Hepatocyte (in vitro differentiated cells): ENCODE measurements at regions not wholly inside any gene's neighbourhood (a gene's known extent, or its start where the extent isn't known, plus 50 kb on each side); places are given as distances from the start of the nearest gene placed in this dataset.

ENCODE experiments used
- DNase-seq: peaks from one replicate; pipeline ENCODE4 v3.0.0-alpha.2; 2016; ENCODE audit warnings: low spot score
- H2AFZ ChIP-seq: fragments of 200-600 bp; sonication (generic); 2 replicates; pipeline ENCODE4 v1.6.0; 2016; ENCODE audit warnings: antibody characterized with exemption, mild to moderate bottlenecking
- H3K27ac ChIP-seq: fragments of 200-600 bp; sonication (generic); 2 replicates; pipeline ENCODE4 v1.5.1; 2016; ENCODE audit warnings: mild to moderate bottlenecking
- H3K27me3 ChIP-seq: fragments of 200-600 bp; sonication (generic); 2 replicates; pipeline ENCODE4 v1.6.1; 2016
- H3K36me3 ChIP-seq: fragments of 200-600 bp; sonication (generic); replicated peaks from 2 replicates; pipeline ENCODE4 v1.5.1; 2016; ENCODE audit warnings: low read depth; ENCODE audit not compliant: insufficient read depth
- H3K4me1 ChIP-seq: fragments of 200-600 bp; sonication (generic); 2 replicates; pipeline ENCODE4 v1.5.1; 2016; ENCODE audit warnings: mild to moderate bottlenecking, moderate library complexity; ENCODE audit not compliant: insufficient read depth
- H3K4me2 ChIP-seq: fragments of 200-600 bp; sonication (generic); 2 replicates; pipeline ENCODE4 v1.6.0; 2016
- H3K4me3 ChIP-seq: fragments of 200-600 bp; sonication (generic); 2 replicates; pipeline ENCODE4 v1.5.1; 2016; ENCODE audit warnings: mild to moderate bottlenecking
- H3K79me2 ChIP-seq: fragments of 200-600 bp; sonication (generic); 2 replicates; pipeline ENCODE4 v1.6.0; 2017; ENCODE audit warnings: mild to moderate bottlenecking
- H3K9me2 ChIP-seq: fragments of 200-600 bp; sonication (generic); replicated peaks from 2 replicates; pipeline ENCODE4 v1.6.0; 2017; ENCODE audit warnings: mild to moderate bottlenecking; ENCODE audit not compliant: insufficient read depth
- H3K9me3 ChIP-seq: fragments of 200-600 bp; sonication (generic); 2 replicates; pipeline ENCODE4 v1.5.1; 2016; ENCODE audit warnings: low read depth, mild to moderate bottlenecking
- H4K20me1 ChIP-seq: fragments of 200-600 bp; sonication (generic); 2 replicates; pipeline ENCODE4 v1.6.0; 2016; ENCODE audit warnings: mild to moderate bottlenecking; ENCODE audit not compliant: insufficient read depth, poor library complexity, severe bottlenecking
- CTCF ChIP-seq: fragments of 200-600 bp; sonication (generic); IDR thresholded peaks from 2 replicates; pipeline ENCODE4 v1.5.1; 2016; ENCODE audit warnings: antibody characterized with exemption, mild to moderate bottlenecking; ENCODE audit not compliant: poor library complexity
- EZH2 ChIP-seq: fragments of 200-600 bp; sonication (generic); IDR thresholded peaks from 2 replicates; pipeline ENCODE4 v1.6.1; 2016; ENCODE audit warnings: antibody characterized with exemption, mild to moderate bottlenecking, borderline replicate concordance
- EZH2phosphoT487 ChIP-seq: fragments of 200-600 bp; sonication (generic); IDR thresholded peaks from one replicate; pipeline ENCODE4 v1.6.1; 2018; ENCODE audit warnings: antibody characterized with exemption, mild to moderate bottlenecking, low read depth, moderate library complexity; ENCODE audit not compliant: unreplicated experiment, severe bottlenecking
- WGBS: methylation state at CpG from one replicate; pipeline ENCODE4 v1.1.6; 2016; ENCODE audit warnings: low lambda C conversion rate; ENCODE audit errors: missing lambda C conversion rate; 5-methylcytosine and 5-hydroxymethylcytosine counted together

GRCh38 chr3:132265028-132265427 lies 52.2 kb upstream of the ACP3 start:
- Histone ChIP-seq H3K9me3 (peaks cover 5% of the 10 kb centered on the region), H3K4me1 (no peaks in the 10 kb centered on the region), H3K36me3 (no peaks in the 10 kb centered on the region), H3K4me3 (no peak overlapping the region), H4K20me1 (no peaks in the 10 kb centered on the region), H3K27me3 (no peaks in the 10 kb centered on the region), H3K4me2 (no peak overlapping the region), H2AFZ (no peak overlapping the region), H3K27ac (no peak overlapping the region), H3K9me2 (no peaks in the 10 kb centered on the region), H3K79me2 (no peaks in the 10 kb centered on the region)
- no peak for DNase-seq
- TF ChIP-seq EZH2 (no peak), CTCF (no peak), EZH2phosphoT487 (no peak)

GRCh38 chr3:132265488-132265887 lies 51.7 kb upstream of the ACP3 start:
- TF ChIP-seq EZH2phosphoT487 = no peak
- no peak for TF ChIP-seq EZH2
- no peak for TF ChIP-seq CTCF
- H3K36me3 ChIP-seq = no peaks in the 10 kb centered on the region
- no peaks in the 10 kb centered on the region for H3K9me2 ChIP-seq
- DNase-seq = no peak
- H3K79me2 ChIP-seq = no peaks in the 10 kb centered on the region
- H2AFZ ChIP-seq = no peak overlapping the region
- H3K4me1 ChIP-seq = no peaks in the 10 kb centered on the region
- 97% methylated on average over 3 of the region's 3 CpGs for WGBS
- H3K27ac ChIP-seq = no peak overlapping the region
- peaks cover 5% of the 10 kb centered on the region for H3K9me3 ChIP-seq
- H3K4me2 ChIP-seq = no peak overlapping the region
- H4K20me1 ChIP-seq = no peaks in the 10 kb centered on the region
- H3K27me3 ChIP-seq = no peaks in the 10 kb centered on the region
- no peak overlapping the region for H3K4me3 ChIP-seq

- H3K9me2 ChIP-seq = no peaks in the 10 kb centered on the region
- H4K20me1 ChIP-seq = no peaks in the 10 kb centered on the region
- no peaks in the 10 kb centered on the region for H3K27me3 ChIP-seq
- no peak overlapping the region for H3K4me2 ChIP-seq
- no peaks in the 10 kb centered on the region for H3K79me2 ChIP-seq
- no peak overlapping the region for H3K27ac ChIP-seq
- DNase-seq = no peak
- no peaks in the 10 kb centered on the region for H3K36me3 ChIP-seq
- H2AFZ ChIP-seq = no peak overlapping the region
- no peak for TF ChIP-seq EZH2
- no peak for TF ChIP-seq EZH2phosphoT487
- no peak for TF ChIP-seq CTCF
- no peak overlapping the region for H3K4me3 ChIP-seq
- peaks cover 5% of the 10 kb centered on the region for H3K9me3 ChIP-seq
- H3K4me1 ChIP-seq = no peaks in the 10 kb centered on the region
- WGBS = 76% methylated on average over 4 of the region's 4 CpGs
Measured at GRCh38 chr3:132267391-132267993, 49.7 kb upstream of the ACP3 start.
